Natural killer cell treated with Interleukin-12 subunit alpha and Interleukin-12 subunit beta and Interleukin-15 and Interleukin-18, amount 100 ng/mL, for 72 hours (primary cell): ENCODE measurements at regions not wholly inside any gene's neighbourhood (a gene's known extent, or its start where the extent isn't known, plus 50 kb on each side); places are given as distances from the start of the nearest gene placed in this dataset.

Experiments
- ATAC-seq, 2 donors: fragments of 150-1000 bp; cut with Tn5 transposase in 1 of 2; sonication (Bioruptor Pico), chemical (Tn5 transposase) in 1 of 2; 2 replicates each; pipeline ENCODE4 v1.10.0; 2021
- DNase-seq: peaks from one replicate; pipeline ENCODE4 v3.0.0; 2022; ENCODE audit warnings: low spot score
- H3K27ac Mint-ChIP-seq, 2 donors: 1 replicate in 1 of 2; 2 replicates in 1 of 2; pipeline ENCODE4 v1.8.0; 2022; ENCODE audit warnings: mixed read lengths in 2 of 2, mild to moderate bottlenecking in 1 of 2, moderate library complexity in 1 of 2
- H3K27me3 Mint-ChIP-seq, 2 donors: 1 replicate in 1 of 2; 2 replicates in 1 of 2; pipeline ENCODE4 v1.8.0; 2022; ENCODE audit warnings: mixed read lengths in 2 of 2
- H3K36me3 Mint-ChIP-seq: one replicate; pipeline ENCODE4 v1.8.0; 2022; ENCODE audit warnings: mixed read lengths
- H3K4me1 Mint-ChIP-seq, 2 donors: 1 replicate in 1 of 2; 2 replicates in 1 of 2; pipeline ENCODE4 v1.8.0; 2022; ENCODE audit warnings: low read depth in 2 of 2, mixed read lengths in 2 of 2, mild to moderate bottlenecking in 1 of 2
- H3K4me3 Mint-ChIP-seq: one replicate; pipeline ENCODE4 v1.8.0; 2022; ENCODE audit warnings: mixed read lengths
- H3K9me3 Mint-ChIP-seq: 2 replicates; pipeline ENCODE4 v1.8.0; 2022; ENCODE audit warnings: mixed read lengths

DNA sequence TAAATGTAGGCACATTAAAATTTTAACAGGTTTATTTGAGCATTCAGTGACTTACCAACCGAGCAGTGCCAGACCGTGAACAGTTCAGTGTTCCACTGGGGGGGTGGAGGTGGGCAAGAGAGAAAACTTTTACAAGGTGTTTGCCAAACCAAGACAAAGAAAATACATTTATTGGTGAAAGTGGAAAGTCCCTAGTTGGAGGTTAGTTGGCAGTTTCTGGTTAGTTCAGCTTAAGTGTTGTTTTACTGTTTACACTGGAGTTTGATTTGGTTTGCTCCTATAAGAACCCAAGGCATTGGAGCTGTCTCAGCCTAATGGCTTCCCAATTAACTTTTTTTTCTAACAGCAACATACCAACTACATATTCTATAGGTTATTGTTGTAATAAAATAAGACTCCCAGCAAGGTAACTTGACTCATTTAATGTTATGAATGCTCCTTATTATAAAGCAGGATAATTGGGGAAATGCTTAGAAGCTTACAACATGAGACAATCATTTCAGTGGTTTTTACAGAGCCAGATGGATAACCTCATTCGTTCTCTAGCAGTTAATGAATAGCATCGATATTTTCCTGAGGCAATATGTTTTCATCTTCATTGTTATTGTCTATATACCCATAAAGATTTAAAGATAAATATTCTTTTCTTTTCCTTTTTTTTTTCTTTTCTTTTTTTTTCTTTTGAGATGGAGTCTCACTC lies 115.8 kb downstream of the ETNK1 start:
- H3K4me3 Mint-ChIP-seq: no peak overlapping the region
- no peaks in the 10 kb centered on the region for H3K9me3 Mint-ChIP-seq
- no peak for ATAC-seq
- H3K4me1 Mint-ChIP-seq: no peaks in the 10 kb centered on the region
- no peak for DNase-seq
- no peaks in the 10 kb centered on the region for H3K36me3 Mint-ChIP-seq
- peaks cover 7 to 11% of the 10 kb centered on the region in 2 donors for H3K27me3 Mint-ChIP-seq
- no peak overlapping the region for H3K27ac Mint-ChIP-seq

DNA sequence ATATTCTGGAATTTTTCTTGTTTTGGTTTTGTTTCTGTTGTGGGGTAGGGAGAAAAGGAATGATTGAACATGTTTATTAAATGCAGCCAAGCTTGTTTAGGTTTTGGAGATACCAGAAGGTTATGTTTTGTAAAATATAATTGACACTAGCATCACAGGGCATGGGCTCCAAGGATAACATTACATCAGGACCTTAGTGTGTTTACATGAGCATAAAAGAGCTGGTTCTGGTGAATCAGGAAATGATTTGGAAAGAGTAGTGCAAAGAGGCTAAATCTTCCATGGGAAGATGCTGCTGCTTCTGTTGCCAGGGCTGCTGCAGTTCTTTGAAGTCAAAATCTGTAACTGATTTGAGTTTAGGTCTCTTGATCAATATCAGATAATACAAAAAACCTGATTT lies 118.7 kb downstream of the ETNK1 start:
- H3K27me3 Mint-ChIP-seq: peaks cover 8 to 19% of the 10 kb centered on the region in 2 donors
- no peaks in the 10 kb centered on the region for H3K36me3 Mint-ChIP-seq
- ATAC-seq (no peak), DNase-seq (no peak)
- H3K9me3 Mint-ChIP-seq: no peaks in the 10 kb centered on the region
- H3K27ac Mint-ChIP-seq: no peak overlapping the region
- no peaks in the 10 kb centered on the region for H3K4me1 Mint-ChIP-seq
- H3K4me3 Mint-ChIP-seq: no peak overlapping the region

DNA sequence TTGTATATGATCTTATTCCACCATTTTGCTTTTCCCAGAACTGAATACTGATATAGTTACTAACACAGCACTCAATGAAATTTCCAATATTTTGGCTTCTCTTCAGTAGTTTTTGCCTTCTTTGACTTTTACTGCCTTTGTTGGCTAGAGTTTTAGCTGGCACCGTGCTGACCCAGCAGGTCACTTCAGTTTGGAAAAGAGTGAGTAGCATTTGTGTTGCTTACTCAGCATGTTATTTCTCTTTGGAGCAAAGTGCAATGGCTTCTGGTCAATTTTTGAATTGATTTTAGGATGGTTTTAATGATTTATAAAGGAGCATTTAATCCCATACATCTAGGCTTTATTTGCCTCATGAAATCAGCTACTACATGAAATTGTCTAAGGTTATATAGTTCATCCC lies 119.2 kb downstream of the ETNK1 start:
- ATAC-seq (no peak), DNase-seq (no peak)
- Mint-ChIP-seq H3K36me3 (no peaks in the 10 kb centered on the region), H3K9me3 (no peaks in the 10 kb centered on the region), H3K4me3 (no peak overlapping the region), H3K27me3 (peaks cover 6 to 20% of the 10 kb centered on the region in 2 donors), H3K27ac (no peak overlapping the region), H3K4me1 (no peaks in the 10 kb centered on the region)

DNA sequence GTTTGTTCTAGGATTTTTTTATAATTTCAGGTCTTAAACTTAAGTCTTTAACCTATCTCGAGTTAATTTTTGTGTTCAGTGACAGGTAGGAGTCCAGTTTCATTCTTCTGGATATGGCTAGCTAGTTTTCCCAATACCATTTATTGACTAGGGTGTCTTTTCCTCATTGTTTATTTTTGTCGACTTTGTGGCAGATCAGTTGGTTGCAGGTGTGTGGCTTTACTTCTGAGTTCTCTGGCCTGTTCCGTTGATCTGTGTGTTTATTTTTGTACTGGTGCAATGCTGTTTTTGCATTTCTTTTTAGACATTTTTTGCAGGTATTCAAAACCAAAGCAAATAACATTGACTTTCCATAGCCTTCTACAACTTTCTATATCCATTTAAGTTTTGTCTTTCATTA lies 121.7 kb downstream of the ETNK1 start:
- Mint-ChIP-seq H3K9me3 (no peaks in the 10 kb centered on the region), H3K4me3 (no peak overlapping the region), H3K27ac (no peak overlapping the region), H3K27me3 (peaks cover 6 to 28% of the 10 kb centered on the region in 2 donors), H3K36me3 (no peaks in the 10 kb centered on the region), H3K4me1 (no peaks in the 10 kb centered on the region)
- DNase-seq: no peak
- no peak for ATAC-seq

DNA sequence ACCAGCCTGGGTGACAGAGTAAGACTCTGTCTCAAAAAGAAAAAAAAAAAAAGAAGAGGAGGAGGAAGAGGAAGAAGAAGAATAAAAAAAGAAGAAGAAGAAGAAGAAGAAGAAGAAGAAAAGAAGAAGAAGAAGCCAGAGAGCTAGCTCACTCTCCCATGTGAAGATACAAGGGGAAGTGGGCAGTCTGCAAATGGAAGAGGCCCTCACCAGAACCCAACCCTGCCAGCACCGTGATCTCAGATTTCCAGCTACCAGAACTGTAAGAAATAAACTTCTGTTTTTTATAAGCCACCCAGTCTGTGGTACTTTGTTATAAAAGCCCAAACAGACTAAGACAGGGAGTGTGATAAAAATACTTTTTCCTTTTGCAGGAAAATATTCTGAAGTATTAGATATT lies 130.7 kb downstream of the ETNK1 start:
- H3K27ac Mint-ChIP-seq: no peak overlapping the region
- ATAC-seq (no peak), DNase-seq (no peak)
- no peaks in the 10 kb centered on the region for H3K36me3 Mint-ChIP-seq
- H3K9me3 Mint-ChIP-seq: peaks cover 8% of the 10 kb centered on the region
- no peaks in the 10 kb centered on the region for H3K4me1 Mint-ChIP-seq
- H3K4me3 Mint-ChIP-seq: no peak overlapping the region
- peaks cover 5 to 23% of the 10 kb centered on the region in 2 donors for H3K27me3 Mint-ChIP-seq

DNA sequence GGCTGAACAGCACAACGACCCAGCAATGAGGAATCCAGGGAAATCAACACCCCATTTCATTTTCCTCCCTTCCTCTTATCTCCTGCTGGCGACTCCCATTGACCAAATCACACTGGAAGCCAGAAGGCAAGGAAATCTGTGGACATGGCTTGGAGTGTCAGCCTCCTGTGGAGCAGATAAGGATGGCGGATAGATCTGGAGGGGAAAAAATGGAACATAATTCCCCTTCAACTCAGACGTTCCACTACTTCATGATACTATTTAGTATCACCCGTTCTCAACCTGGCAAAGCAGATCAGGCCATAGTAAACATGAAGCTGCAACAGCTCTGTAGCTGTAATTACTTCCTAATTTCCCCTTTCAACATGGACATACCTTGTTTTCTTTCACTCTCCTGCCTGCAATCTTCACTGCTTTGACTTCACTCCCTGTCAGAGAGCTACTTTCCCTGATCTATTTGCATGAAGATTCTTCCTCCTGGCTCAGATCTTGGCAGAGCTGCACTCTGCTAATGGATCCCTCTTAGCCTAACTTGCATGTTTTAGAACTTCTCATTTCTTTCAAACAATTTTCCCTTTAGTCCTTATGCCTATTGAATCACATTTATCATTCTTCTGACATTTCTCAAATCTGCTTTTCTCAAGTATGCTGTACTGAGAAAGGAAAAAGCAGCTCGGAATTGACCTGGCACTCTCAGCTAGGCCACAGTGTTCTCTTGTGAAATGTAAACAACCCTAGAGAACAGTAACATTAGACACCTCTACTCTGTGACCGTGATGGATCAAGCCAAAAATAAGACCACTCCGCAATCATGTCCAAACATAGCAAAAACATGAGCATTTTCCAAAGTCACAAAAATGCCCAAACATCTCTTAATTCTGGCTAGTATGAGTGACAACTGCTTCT lies 135.1 kb downstream of the ETNK1 start:
- no peak overlapping the region for H3K27ac Mint-ChIP-seq

DNA sequence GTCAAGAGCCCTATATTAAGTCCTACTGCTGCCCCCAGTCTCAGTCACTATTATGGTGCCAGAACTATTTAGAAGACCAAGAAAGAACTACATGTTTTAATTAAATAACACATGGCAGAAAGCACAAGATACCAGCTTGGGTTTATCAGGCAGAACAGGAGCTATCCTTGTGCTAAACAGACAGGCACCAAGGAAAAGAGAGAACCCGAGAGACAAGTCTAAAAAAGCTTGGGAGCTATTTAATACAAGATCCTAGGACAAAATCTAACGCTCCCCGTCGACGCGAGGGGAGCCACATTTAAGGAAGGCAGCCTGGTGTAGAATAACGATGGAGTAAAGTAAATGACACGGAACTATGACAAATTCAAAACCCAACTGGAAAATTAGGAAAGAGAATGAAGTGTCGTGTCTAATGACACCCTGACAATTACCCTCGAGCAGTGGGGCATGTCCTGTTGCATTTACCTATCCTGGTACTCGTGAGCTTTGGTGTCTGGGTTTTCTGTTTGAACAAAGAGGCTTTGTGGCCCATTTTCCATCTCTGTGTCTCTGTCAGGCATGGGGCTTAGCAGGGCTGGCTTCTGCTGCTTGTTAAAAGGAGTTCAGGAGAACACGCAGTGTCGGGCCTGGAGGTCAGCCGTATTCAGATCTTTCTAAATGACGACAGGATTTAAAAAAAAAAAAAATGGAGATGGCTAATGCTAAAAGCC lies 140.6 kb downstream of the ETNK1 start:
- ATAC-seq: no peak
- peaks cover 2 to 7% of the 10 kb centered on the region in 2 donors for H3K27me3 Mint-ChIP-seq
- H3K9me3 Mint-ChIP-seq: no peaks in the 10 kb centered on the region
- H3K4me3 Mint-ChIP-seq: no peak overlapping the region
- H3K4me1 Mint-ChIP-seq: no peaks in the 10 kb centered on the region
- no peak for DNase-seq
- no peak overlapping the region for H3K27ac Mint-ChIP-seq
- H3K36me3 Mint-ChIP-seq: no peaks in the 10 kb centered on the region

More for the DNA sequence above, 135.1 kb downstream of the ETNK1 start:
- no peaks in the 10 kb centered on the region for H3K4me1 Mint-ChIP-seq
- peaks cover 0 to 5% of the 10 kb centered on the region in 2 donors for H3K27me3 Mint-ChIP-seq
- ATAC-seq: no peak
- peaks cover 4% of the 10 kb centered on the region for H3K9me3 Mint-ChIP-seq
- DNase-seq: no peak
- no peaks in the 10 kb centered on the region for H3K36me3 Mint-ChIP-seq
- H3K4me3 Mint-ChIP-seq: no peak overlapping the region

DNA sequence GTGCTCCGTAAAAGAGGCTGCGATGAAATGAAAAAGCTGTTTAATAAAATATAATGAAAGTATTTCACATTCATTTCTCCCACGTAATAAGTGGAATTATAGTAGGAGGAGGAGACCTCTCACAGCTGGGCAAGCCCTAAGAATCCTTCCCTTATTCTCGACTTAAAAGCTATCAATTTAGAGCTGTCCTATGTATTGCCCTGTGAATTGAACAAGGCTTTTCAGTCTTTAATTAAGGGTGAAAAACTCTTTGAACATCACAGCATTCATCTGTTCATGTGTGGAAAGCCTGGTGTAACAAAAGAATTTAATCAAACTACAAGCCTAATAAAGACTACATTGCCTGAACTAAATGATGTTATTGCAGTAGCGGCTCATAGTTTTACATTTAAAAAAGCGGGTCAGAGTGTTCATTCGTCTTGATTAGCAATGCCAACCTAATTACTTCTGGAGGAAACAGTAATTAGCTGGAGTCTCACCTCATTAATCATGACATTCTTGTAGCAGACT lies 142.0 kb downstream of the ETNK1 start:
- Mint-ChIP-seq H3K27ac (no peak overlapping the region), H3K4me1 (no peaks in the 10 kb centered on the region), H3K27me3 (peaks cover 2 to 7% of the 10 kb centered on the region in 2 donors), H3K4me3 (no peak overlapping the region), H3K36me3 (no peaks in the 10 kb centered on the region), H3K9me3 (no peaks in the 10 kb centered on the region)
- ATAC-seq: no peak
- no peak for DNase-seq

DNA sequence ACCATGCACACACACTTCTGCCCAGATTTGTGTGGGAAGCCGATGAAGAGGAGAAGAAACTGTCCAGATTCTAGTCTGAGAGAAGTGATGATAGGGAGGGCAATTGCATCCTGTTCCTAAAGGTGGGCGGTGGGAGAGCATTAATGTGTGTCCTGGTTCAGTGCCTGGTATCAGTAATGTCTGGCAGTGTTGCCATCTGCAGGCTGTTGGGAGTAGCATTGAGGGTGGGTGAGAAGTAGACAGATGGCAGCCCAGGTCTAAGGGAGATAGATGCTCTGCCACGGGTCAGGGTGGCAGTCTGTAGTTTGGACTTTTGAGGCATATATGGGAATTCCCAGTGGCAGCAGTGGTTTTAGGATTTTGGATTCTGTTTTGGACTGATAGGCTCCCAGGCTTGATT lies 156.4 kb downstream of the ETNK1 start:
- H3K9me3 Mint-ChIP-seq: no peaks in the 10 kb centered on the region
- H3K27ac Mint-ChIP-seq: no peak overlapping the region
- DNase-seq: no peak
- no peak for ATAC-seq
- no peaks in the 10 kb centered on the region for H3K4me1 Mint-ChIP-seq
- H3K36me3 Mint-ChIP-seq: no peaks in the 10 kb centered on the region
- peaks cover 0 to 7% of the 10 kb centered on the region in 2 donors for H3K27me3 Mint-ChIP-seq
- H3K4me3 Mint-ChIP-seq: no peak overlapping the region

DNA sequence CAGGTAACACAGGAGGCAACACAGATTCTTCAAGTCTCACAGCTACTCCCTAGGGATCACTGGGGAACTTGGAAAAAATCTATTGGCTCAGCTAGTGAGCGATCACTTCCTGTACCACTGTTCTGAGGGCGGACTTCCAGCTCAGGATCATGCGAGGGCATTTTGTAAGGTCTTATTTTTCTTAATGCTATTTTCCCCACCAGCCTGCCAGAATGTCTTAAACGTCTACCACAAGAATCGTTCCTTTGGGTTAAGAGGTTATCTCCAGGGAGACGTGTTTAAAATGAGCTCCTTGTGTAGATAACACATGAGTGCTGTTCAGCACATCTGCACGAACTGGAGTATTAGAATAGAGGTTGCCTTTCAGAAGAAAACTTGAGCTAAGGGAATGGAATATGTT lies 162.6 kb downstream of the ETNK1 start:
- Mint-ChIP-seq H3K4me1 (no peaks in the 10 kb centered on the region), H3K4me3 (no peak overlapping the region), H3K27me3 (peaks cover 9 to 16% of the 10 kb centered on the region in 2 donors), H3K9me3 (peaks cover 4% of the 10 kb centered on the region), H3K36me3 (no peaks in the 10 kb centered on the region), H3K27ac (no peak overlapping the region)
- ATAC-seq: no peak
- no peak for DNase-seq

DNA sequence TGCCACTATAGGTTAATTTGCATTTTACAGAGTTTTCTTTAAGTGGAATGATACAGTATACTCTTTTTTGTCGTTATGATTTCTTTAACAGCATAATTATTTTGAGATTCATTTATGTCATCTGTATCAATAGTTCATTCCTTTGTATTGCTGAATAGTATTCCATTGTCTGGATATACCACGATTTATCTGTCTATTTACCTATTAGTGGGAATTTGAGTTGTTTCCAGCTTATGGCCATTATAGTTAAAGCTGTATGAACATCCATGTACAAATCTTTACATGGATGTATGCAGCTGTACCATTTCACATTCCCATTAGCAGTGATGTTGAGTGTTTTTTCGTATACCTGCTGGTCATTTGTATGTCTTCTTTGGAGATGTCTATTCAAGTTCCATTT lies 163.9 kb downstream of the ETNK1 start:
- H3K27me3 Mint-ChIP-seq: peaks cover 9 to 18% of the 10 kb centered on the region in 2 donors
- DNase-seq: no peak
- H3K27ac Mint-ChIP-seq: no peak overlapping the region
- no peak for ATAC-seq
- H3K4me1 Mint-ChIP-seq: no peaks in the 10 kb centered on the region
- H3K4me3 Mint-ChIP-seq: no peak overlapping the region
- H3K9me3 Mint-ChIP-seq: peaks cover 4% of the 10 kb centered on the region
- no peaks in the 10 kb centered on the region for H3K36me3 Mint-ChIP-seq

DNA sequence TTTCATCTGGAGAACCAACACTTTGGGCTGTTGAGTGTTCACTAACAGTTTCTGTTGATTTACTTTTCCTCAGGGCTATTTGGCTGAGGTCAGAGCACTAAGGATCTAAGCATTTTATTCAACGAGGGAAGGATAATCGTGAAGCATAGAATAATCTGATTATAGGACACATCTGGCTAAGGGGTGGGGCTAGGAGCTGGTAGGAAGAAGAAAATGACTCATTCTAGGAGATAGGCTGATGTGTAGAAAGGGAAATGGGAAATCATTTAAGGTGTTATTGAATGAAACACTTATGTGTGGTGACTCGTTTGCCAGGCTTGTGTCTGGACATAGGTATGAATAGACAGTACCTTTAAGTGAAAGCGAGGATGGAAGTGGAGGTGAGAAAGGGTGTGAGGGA lies 167.2 kb downstream of the ETNK1 start:
- no peaks in the 10 kb centered on the region for H3K36me3 Mint-ChIP-seq
- DNase-seq: no peak
- no peaks in the 10 kb centered on the region for H3K9me3 Mint-ChIP-seq
- no peaks in the 10 kb centered on the region for H3K4me1 Mint-ChIP-seq
- no peak overlapping the region for H3K27ac Mint-ChIP-seq
- H3K4me3 Mint-ChIP-seq: no peak overlapping the region
- H3K27me3 Mint-ChIP-seq: peaks cover 9 to 18% of the 10 kb centered on the region in 2 donors
- no peak for ATAC-seq

DNA sequence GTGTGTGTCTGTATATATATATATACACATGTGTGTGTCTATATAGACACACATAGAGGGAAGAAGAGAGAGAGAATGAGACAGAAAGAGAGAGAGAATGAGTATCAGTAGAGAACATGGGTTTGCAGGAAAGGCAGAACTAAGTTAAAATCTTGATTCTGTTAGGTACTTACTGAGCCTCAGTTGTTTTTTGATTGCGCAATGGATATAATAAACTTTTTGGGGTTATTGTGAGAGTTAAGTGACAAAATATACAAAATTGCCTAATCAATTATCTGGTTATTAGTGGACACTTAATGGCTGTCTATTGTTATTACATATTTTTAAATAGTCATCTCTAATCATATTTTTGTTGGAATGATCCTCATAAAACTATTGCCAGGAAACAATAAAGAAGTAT lies 169.0 kb downstream of the ETNK1 start:
- H3K9me3 Mint-ChIP-seq: no peaks in the 10 kb centered on the region
- ATAC-seq (no peak), DNase-seq (no peak)
- peaks cover 10 to 18% of the 10 kb centered on the region in 2 donors for H3K27me3 Mint-ChIP-seq
- no peak overlapping the region for H3K27ac Mint-ChIP-seq
- no peak overlapping the region for H3K4me3 Mint-ChIP-seq
- H3K4me1 Mint-ChIP-seq: no peaks in the 10 kb centered on the region
- no peaks in the 10 kb centered on the region for H3K36me3 Mint-ChIP-seq
